Fibroblast of lung (primary cell): ENCODE measurements at regions not wholly inside any gene's neighbourhood (a gene's known extent, or its start where the extent isn't known, plus 50 kb on each side); places are given as distances from the start of the nearest gene placed in this dataset.

Experiments used
- DNase-seq, 2 donors: peaks; one replicate each; pipeline versions ENCODE4 v3.0.0 to v3.0.0-alpha.2; 2010; ENCODE audit warnings: low read depth in 2 of 2
- H2AFZ ChIP-seq: 2 replicates; pipeline ENCODE4 v1.5.1; 2012; ENCODE audit warnings: low read length, control low read depth, inconsistent platforms
- H3K27ac ChIP-seq: 2 replicates; pipeline ENCODE4 v1.5.1; 2011; ENCODE audit warnings: low read length, control low read depth; ENCODE audit not compliant: insufficient read depth
- H3K27me3 ChIP-seq: 2 replicates; pipeline ENCODE4 v1.5.1; 2011; ENCODE audit warnings: mild to moderate bottlenecking, low read length; ENCODE audit not compliant: control insufficient read depth, insufficient read depth
- H3K36me3 ChIP-seq: 2 replicates; pipeline ENCODE4 v1.5.1; 2011; ENCODE audit warnings: low read length; ENCODE audit not compliant: control insufficient read depth, insufficient read depth
- H3K4me1 ChIP-seq: 2 replicates; pipeline ENCODE4 v1.5.1; 2011; ENCODE audit warnings: low read length; ENCODE audit not compliant: control insufficient read depth, insufficient read depth; ENCODE audit errors: extremely low read depth
- H3K4me2 ChIP-seq: 2 replicates; pipeline ENCODE4 v1.5.1; 2011; ENCODE audit warnings: low read length, control low read depth; ENCODE audit not compliant: insufficient read depth; ENCODE audit errors: extremely low read depth
- H3K4me3 ChIP-seq, 4 experiments: fragments of 200-600 bp in 1 of 4; sonication (generic) in 1 of 4; replicated peaks in 1 of 4; 2 replicates each; pipeline ENCODE4 v1.5.1; 2011 to 2016; ENCODE audit warnings: low read length in 4 of 4, low read depth in 3 of 4, mild to moderate bottlenecking in 3 of 4, control low read depth in 2 of 4, inconsistent platforms in 1 of 4, mixed read lengths in 1 of 4; ENCODE audit not compliant: insufficient read depth in 1 of 4; ENCODE audit errors: control extremely low read depth in 1 of 4
- H3K79me2 ChIP-seq: 2 replicates; pipeline ENCODE4 v1.5.1; 2012; ENCODE audit warnings: mild to moderate bottlenecking, low read length, inconsistent platforms; ENCODE audit not compliant: control insufficient read depth, insufficient read depth
- H3K9ac ChIP-seq: 2 replicates; pipeline ENCODE4 v1.5.1; 2011; ENCODE audit warnings: mild to moderate bottlenecking, low read length, control low read depth; ENCODE audit not compliant: insufficient read depth
- H3K9me3 ChIP-seq: 2 replicates; pipeline ENCODE4 v1.5.1; 2012; ENCODE audit warnings: low read depth, low read length; ENCODE audit not compliant: control insufficient read depth, insufficient read depth
- H4K20me1 ChIP-seq: 2 replicates; pipeline ENCODE4 v1.5.1; 2011; ENCODE audit warnings: low read length; ENCODE audit not compliant: control insufficient read depth, insufficient read depth; ENCODE audit errors: extremely low read depth
- CTCF ChIP-seq, 2 donors: IDR thresholded peaks in 1 of 2; conservative IDR thresholded peaks in 1 of 2; 1 replicate in 1 of 2; 2 replicates in 1 of 2; pipeline ENCODE4 v1.5.1; 2011 to 2012; ENCODE audit warnings: low read length in 2 of 2, control low read depth in 1 of 2, inconsistent platforms in 1 of 2, low read depth in 1 of 2, mild to moderate bottlenecking in 1 of 2
- EZH2 ChIP-seq: IDR thresholded peaks from 2 replicates; pipeline ENCODE4 v1.5.1; 2012; ENCODE audit warnings: low read length, control low read depth, mild to moderate bottlenecking; ENCODE audit errors: missing control alignments

DNA sequence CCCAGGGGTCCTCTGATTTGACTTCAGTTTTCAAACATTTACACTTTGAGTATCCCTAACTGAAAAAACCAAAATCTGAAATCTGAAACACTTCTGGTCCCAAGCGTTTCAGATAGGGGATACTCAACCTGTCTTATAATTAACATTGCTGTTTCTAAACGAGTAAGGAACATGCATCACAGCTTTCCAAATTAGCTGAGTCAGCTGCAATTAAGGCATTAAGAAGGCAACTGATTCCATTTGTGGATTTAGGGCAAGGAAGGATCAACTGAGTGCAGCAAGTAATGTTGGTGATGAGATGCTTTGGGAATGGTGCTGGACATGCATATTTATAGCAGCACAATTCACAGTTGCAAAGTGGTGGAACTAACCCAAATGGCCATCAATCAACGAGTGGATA is 168.6 kb downstream of the ACER2 start:
- H3K36me3 ChIP-seq, result no peaks in the 10 kb centered on the region
- no peaks in the 10 kb centered on the region for H3K79me2 ChIP-seq
- H4K20me1 ChIP-seq, result no peaks in the 10 kb centered on the region
- H3K4me3 ChIP-seq, result no peak overlapping the region
- no peaks in the 10 kb centered on the region for H3K4me1 ChIP-seq
- TF ChIP-seq EZH2 (no peak), CTCF (conservative IDR thresholded peaks at IDR 0.05 in 1 of 2, IDR thresholded peaks at IDR 0.05 in 1 of 2; ENCODE audit: low read depth in 1 of 2, low read length in 2 of 2) (no peak)
- H2AFZ ChIP-seq, result no peak overlapping the region
- no peaks in the 10 kb centered on the region for H3K27me3 ChIP-seq
- no peaks in the 10 kb centered on the region for H3K9me3 ChIP-seq
- H3K4me2 ChIP-seq, result no peak overlapping the region
- H3K9ac ChIP-seq, result no peak overlapping the region
- DNase-seq, result no peak
- H3K27ac ChIP-seq, result no peak overlapping the region

GRCh38 chr9:19568946-19569345 is 160.1 kb downstream of the ACER2 start:
- no peak overlapping the region for H3K27ac ChIP-seq
- no peaks in the 10 kb centered on the region for H3K4me1 ChIP-seq
- H3K4me2 ChIP-seq, result no peak overlapping the region
- TF ChIP-seq EZH2 (no peak), CTCF (conservative IDR thresholded peaks at IDR 0.05 in 1 of 2, IDR thresholded peaks at IDR 0.05 in 1 of 2; ENCODE audit: low read depth in 1 of 2, low read length in 2 of 2) (no peak)
- H3K27me3 ChIP-seq, result no peaks in the 10 kb centered on the region
- H2AFZ ChIP-seq, result no peak overlapping the region
- no peaks in the 10 kb centered on the region for H3K79me2 ChIP-seq
- H3K9me3 ChIP-seq, result no peaks in the 10 kb centered on the region
- no peak overlapping the region for H3K4me3 ChIP-seq
- no peak for DNase-seq
- H4K20me1 ChIP-seq, result no peaks in the 10 kb centered on the region
- H3K9ac ChIP-seq, result no peak overlapping the region
- H3K36me3 ChIP-seq, result no peaks in the 10 kb centered on the region

DNA sequence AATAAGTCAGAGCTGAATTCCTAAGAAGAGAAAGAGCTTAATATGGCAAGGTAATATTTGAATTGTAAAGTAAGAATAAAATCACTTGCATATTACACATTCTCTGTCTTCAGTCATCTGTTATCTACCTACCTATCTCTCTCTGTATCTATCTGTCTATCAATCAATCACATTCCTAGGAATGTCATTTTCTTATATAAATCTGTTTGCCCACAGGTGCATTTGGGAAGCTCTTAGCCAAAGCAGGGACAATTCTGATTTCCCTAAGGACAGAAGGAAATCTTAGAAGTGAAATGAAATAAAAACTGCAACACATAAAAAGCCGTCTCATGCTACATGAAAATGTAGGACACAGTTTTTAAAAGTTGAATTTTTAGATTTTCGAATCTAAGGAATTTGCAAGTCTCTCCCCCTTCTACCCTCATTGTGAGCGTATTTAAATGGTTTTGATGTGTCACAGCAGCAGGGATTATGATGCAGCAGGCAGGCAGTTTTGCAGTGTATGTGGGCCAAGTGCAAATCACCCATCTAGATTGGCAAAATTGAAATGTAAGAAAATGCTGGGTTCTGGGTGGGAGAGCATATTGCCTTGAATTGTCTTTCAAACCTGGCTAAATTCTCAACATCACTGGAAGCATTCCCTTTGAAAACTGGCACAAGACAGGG is 155.7 kb downstream of the ACER2 start:
- TF ChIP-seq EZH2 (no peak), CTCF (conservative IDR thresholded peaks at IDR 0.05 in 1 of 2, IDR thresholded peaks at IDR 0.05 in 1 of 2; ENCODE audit: low read depth in 1 of 2, low read length in 2 of 2) (no peak)
- no peaks in the 10 kb centered on the region for H3K4me1 ChIP-seq
- H3K4me3 ChIP-seq, result no peak overlapping the region
- H3K9me3 ChIP-seq, result no peaks in the 10 kb centered on the region
- no peak overlapping the region for H2AFZ ChIP-seq
- H4K20me1 ChIP-seq, result no peaks in the 10 kb centered on the region
- H3K79me2 ChIP-seq, result no peaks in the 10 kb centered on the region
- H3K4me2 ChIP-seq, result no peak overlapping the region
- H3K9ac ChIP-seq, result no peak overlapping the region
- H3K27me3 ChIP-seq, result no peaks in the 10 kb centered on the region
- H3K36me3 ChIP-seq, result no peaks in the 10 kb centered on the region
- DNase-seq, result no peak
- no peak overlapping the region for H3K27ac ChIP-seq
